ENCODE measurements at regions not wholly inside any gene's neighbourhood (a gene's known extent, or its start where the extent isn't known, plus 50 kb on each side); places are given as distances from the start of the nearest gene placed in this dataset.

DNA sequence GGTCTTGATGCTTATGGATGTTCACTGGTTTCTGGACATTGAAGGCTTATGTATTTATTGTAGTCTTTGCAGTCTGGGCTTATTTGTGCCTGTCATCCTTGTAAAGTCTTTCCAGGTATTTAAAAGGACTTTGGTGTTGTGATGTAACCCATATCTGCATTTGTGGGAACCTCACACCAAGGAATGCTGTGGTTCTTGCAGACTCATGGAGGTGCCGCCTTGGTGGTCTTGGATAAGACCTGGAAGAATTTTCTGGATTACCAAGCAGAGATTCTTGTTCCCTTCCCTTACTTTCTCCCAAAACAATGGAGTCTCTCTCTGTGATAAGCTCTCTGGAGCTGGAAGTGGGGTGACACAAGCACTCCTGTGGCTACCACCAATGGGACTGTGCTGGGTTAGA lies 363.5 kb upstream of the NECTIN3 start:
- TF ChIP-seq TAF1 (conservative IDR thresholded peaks at IDR 0.05): no peak
- TF ChIP-seq, protein P1, sequence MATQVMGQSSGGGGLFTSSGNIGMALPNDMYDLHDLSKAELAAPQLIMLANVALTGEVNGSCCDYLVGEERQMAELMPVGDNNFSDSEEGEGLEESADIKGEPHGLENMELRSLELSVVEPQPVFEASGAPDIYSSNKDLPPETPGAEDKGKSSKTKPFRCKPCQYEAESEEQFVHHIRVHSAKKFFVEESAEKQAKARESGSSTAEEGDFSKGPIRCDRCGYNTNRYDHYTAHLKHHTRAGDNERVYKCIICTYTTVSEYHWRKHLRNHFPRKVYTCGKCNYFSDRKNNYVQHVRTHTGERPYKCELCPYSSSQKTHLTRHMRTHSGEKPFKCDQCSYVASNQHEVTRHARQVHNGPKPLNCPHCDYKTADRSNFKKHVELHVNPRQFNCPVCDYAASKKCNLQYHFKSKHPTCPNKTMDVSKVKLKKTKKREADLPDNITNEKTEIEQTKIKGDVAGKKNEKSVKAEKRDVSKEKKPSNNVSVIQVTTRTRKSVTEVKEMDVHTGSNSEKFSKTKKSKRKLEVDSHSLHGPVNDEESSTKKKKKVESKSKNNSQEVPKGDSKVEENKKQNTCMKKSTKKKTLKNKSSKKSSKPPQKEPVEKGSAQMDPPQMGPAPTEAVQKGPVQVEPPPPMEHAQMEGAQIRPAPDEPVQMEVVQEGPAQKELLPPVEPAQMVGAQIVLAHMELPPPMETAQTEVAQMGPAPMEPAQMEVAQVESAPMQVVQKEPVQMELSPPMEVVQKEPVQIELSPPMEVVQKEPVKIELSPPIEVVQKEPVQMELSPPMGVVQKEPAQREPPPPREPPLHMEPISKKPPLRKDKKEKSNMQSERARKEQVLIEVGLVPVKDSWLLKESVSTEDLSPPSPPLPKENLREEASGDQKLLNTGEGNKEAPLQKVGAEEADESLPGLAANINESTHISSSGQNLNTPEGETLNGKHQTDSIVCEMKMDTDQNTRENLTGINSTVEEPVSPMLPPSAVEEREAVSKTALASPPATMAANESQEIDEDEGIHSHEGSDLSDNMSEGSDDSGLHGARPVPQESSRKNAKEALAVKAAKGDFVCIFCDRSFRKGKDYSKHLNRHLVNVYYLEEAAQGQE (IDR thresholded peaks at IDR 0.05): no peak
- TF ChIP-seq, protein P2, sequence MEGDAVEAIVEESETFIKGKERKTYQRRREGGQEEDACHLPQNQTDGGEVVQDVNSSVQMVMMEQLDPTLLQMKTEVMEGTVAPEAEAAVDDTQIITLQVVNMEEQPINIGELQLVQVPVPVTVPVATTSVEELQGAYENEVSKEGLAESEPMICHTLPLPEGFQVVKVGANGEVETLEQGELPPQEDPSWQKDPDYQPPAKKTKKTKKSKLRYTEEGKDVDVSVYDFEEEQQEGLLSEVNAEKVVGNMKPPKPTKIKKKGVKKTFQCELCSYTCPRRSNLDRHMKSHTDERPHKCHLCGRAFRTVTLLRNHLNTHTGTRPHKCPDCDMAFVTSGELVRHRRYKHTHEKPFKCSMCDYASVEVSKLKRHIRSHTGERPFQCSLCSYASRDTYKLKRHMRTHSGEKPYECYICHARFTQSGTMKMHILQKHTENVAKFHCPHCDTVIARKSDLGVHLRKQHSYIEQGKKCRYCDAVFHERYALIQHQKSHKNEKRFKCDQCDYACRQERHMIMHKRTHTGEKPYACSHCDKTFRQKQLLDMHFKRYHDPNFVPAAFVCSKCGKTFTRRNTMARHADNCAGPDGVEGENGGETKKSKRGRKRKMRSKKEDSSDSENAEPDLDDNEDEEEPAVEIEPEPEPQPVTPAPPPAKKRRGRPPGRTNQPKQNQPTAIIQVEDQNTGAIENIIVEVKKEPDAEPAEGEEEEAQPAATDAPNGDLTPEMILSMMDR (IDR thresholded peaks at IDR 0.05; ENCODE audit: low read depth, low read length, missing input control): no peak
- TF ChIP-seq RAD21 (IDR thresholded peaks at IDR 0.05): no peak
- no peak for TF ChIP-seq HNF4G (IDR thresholded peaks at IDR 0.05)
- no peak for TF ChIP-seq YY1 (IDR thresholded peaks at IDR 0.05)
- no peak for TF ChIP-seq FOXA1 (IDR thresholded peaks at IDR 0.05)
